ENCODE measurements at regions not wholly inside any gene's neighbourhood (a gene's known extent, or its start where the extent isn't known, plus 50 kb on each side); places are given as distances from the start of the nearest gene placed in this dataset.

- no peak for TF ChIP-seq CTCF (conservative IDR thresholded peaks at IDR 0.05; ENCODE audit: low read length)
- no peak for TF ChIP-seq EZH2phosphoT487 (IDR thresholded peaks at IDR 0.05; ENCODE audit: borderline replicate concordance, low read depth, low read length)
Measured at GRCh38 chr9:99621040-99621439, 200.6 kb upstream of the NR4A3 start.
